ENCODE measurements at regions not wholly inside any gene's neighbourhood (a gene's known extent, or its start where the extent isn't known, plus 50 kb on each side); places are given as distances from the start of the nearest gene placed in this dataset.

DNA sequence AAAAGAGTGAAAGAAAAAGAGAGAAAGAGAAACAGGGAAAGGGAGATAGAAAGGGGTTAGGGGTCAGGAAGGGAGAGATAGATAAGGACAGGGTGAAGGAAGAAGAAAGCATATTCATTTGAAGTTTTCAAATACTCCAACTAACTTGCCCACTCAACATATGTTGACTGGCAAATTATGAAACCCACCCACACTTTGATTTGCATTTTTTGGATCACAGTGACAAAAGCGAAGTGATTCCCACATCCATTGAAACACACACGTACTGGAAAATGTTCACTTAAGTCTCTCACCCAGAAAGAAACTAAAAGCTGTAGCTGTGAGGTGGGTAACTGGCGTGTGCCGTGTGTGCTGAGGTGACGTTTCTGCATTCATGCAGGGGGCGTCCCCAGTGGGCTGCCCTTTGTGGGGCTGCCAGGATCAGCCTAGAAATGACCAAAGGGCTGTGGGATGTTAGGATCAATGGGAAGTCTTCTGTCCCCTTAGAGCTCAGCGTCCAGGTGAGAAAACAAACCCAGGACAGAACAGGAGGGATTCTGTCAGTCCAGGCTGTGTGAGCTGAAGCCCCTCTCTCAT lies 134.9 kb upstream of the ADARB2 start:
- DNase-seq (ENCODE audit: low spot score): no peak

DNA sequence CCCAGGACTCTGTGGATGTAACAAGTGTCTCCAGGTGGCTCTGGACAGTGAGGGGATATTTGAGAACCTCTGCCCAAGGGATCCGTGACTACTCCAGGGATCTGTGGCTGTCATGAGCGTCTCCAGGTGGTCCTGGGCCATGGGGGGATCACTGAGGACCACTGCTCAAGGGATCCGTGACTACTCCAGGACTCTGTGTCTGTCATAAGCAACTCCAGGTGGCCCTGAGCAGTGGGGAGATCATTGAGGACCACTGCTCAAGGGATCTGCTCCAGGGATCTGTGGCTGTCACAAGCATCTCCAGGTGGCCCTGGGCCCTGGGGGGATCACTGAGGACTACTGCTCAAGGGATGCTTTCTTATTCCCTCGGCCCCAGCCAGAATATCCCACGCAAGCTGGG lies 133.2 kb upstream of the ADARB2 start:
- no peak for DNase-seq (ENCODE audit: low spot score)

DNA sequence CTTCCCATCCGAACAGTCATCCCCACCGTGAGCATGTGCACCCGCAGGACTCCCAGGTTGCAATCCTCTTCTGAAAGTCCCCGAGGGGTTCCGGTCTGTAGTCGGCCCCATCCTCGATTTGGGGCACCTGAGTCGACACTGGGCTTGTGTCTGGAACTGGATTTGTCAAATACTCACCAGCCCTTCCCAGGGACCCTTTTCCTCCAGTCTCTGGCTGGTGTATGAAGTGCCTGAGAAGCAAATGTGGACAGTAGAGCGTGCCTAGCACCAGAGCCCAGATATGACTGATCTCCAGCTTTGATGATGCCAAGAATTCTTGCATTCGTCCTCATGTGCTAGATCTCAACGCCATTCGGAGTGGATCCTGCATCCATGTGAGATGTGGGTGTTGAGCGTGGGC lies 132.5 kb upstream of the ADARB2 start:
- DNase-seq (ENCODE audit: low spot score): no peak

DNA sequence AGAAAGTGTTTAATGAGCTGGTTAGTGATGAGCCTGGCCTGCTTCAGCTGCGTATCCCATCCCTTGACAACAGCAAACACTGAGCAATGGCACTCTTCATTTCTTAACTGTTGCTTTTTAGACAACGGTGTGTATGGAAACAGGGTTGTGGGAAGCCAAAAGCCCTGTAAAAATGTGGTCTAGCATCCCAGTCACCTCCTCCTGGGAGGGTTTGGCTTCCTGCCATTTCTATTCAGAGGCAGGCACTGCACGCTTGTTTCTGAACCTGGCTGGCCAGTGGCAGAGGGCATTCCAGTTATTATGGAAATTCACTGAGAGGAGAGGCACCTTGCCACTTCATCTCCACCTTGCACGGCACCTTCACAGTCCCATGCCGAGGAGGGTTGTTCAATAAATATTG lies 123.0 kb upstream of the ADARB2 start:
- DNase-seq (ENCODE audit: low spot score): no peak

DNA sequence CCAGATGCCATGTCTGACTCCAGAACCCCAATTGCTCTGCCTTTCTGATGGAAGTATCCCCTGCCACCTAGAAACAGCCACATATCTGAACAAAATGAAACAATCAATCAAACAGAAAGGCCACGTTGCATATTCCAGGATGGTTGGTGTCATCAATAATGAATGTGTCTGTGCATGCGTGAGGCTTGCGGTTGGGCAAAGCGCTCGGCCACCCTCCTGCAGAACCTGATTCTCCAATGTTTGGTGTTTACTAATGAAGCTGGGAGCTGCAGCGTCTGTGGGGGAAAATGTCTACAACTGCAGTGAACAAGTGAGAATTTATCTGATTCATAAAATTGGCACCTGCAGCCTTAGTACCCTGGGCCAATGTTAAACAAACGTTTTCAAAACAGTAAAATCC lies 121.2 kb upstream of the ADARB2 start:
- DNase-seq (ENCODE audit: low spot score): no peak

DNA sequence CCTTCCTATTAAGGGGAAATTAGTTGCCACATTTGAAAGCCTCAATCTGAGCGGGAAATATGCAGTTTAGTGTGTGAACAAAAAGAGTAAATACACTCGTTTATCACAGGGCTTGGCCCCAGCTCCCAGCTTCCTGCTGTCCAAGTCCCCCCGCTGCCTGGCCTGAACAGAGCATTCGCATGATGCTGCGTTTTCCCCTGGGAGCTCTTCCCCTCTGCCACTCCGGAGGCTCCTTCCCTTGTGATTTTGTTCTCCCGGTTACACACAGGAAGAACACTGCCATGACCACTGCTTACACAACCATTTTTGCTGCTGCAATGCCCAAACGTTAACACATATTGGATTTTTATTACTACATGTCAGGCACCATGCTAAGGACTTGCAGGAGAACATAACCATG lies 120.7 kb upstream of the ADARB2 start:
- DNase-seq (ENCODE audit: low spot score): no peak

DNA sequence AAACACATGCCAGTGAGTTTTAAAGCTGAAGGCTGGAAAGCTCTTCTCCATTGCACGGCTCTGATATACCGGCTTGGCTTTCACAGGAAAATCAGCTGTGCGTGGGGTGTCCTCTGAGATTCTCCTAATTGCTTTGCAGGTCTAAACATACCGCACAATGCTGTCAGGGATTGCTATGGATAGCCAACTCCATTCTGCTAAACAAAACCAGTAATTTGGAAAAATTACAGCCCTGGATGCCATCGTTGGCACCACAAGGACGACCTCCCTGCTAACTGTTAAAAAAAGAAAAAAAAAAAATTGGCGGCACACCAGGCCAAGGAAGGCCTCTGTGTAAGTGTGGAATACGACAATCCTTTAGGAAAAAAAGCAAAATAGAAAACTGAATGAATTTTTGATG lies 118.6 kb upstream of the ADARB2 start:
- DNase-seq (ENCODE audit: low spot score): no peak

DNA sequence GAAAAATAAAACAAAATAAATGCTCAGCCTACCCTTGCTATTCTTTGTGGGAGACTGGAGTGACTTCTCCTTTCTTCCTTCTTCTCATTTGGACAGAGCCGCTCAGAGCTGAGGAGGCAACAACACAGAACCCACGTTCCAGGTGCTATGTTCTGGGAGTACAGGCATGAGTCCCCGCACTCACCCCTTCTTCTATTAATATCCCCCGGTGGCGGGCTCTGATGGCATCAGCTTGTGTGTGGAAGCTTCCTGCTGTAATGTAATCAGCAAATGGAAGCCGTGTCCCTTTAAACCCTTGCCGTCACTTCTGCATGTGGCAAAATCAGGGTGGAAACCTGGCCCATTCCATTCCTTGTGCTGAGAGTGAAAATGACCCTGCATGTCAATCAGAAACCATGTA lies 116.9 kb upstream of the ADARB2 start:
- DNase-seq (ENCODE audit: low spot score): no peak

DNA sequence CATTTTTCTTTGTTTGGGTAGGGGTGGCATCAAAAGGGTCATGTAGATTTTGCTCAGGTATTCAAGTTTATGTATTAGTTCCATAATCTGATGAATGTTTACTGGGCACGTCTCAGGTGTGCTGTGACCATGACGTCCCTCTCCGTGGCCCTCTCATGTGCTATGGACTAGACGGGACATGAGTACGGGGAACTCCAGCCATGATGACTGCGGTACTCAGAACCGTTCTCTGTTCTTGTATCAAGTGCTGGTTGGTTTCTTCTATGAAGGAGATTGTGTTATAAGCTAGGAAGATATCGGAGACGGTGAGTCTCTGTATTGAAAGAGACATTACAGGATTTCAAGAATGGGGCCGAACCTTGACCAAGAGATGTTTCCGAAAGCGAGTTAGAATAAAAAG lies 116.5 kb upstream of the ADARB2 start:
- DNase-seq (ENCODE audit: low spot score): no peak

DNA sequence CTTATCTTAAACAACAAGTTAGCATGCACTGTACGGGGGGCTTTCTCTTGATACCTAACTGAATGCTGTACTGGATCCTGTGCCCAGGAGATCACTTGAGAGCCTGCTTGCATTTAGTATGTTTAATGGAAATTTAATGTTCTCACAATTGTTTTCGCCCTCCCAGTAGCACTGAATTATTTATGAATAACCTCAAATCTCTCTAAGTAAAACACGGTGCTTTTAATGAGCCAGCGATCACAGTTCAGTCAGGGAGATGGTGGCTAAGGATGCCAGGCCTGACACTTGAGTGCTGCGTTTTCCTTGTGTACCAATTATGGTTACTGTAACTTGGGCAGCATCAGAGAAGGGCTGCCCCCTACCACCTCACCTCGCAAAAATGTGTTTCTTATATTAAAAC lies 115.5 kb upstream of the ADARB2 start:
- DNase-seq (ENCODE audit: low spot score): no peak

DNA sequence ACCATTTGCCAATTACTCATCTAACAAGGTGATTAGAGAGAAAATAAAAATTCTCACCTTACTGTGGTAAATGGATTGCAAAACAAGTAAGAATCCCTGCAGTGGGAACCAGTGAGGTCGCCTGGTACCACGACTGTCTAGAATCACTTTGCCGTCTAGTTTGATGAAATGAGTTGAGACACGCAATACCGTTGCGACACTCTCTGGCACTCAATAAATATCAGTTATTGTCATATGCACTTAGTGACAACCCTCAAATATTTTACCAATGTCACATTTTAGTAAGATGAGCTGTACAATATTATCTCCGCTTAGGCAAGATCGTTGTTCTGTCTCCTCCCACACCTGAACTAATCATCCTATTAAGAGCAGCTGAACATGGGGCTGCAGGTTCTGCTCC lies 114.4 kb upstream of the ADARB2 start:
- no peak for DNase-seq (ENCODE audit: low spot score)

DNA sequence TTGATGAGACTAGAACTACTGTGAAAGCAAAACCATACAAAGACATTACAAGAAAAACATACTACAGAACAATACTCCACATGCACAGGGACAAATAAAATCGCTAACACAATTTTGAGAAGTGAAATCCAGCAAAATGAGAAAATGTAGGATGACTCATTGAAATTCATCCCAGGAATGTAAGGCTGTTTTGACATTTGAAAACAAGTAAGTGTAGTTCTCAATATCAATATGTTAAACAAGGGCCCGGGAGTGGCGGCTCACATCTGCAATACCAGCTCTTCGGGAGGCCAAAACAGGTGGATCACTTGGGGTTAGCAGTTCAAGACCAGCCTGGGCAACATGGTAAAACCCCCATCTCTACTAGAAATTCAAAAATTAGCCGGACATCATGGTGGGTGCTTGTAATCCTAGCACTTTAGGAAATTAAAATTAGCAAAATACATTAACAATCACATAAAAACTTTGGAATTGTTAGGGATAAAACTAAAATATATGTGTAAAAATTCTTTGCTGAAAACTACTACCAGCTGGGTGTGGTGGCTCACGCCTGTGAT lies 113.7 kb upstream of the ADARB2 start:
- no peak for DNase-seq (ENCODE audit: low spot score)

DNA sequence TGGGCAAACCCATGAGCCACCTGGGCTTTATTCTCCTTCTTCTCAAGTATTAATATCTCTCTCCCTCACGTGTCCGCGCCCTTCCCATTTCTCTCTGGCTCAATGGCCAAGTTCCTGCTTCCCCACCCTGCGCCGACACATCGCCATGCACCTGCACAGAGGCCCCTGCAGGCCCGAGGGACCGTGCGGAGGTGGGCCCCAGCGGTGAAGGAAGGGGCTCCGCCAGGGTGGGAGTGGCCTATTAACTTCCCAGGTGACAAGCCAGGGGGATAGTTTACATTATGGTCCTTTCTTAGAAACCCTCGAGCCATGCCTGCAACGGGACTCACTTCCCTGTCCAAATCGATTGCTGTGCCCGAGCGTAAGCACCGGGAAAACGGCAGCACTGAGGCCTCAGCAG lies 110.0 kb upstream of the ADARB2 start:
- DNase-seq (ENCODE audit: low spot score): no peak

DNA sequence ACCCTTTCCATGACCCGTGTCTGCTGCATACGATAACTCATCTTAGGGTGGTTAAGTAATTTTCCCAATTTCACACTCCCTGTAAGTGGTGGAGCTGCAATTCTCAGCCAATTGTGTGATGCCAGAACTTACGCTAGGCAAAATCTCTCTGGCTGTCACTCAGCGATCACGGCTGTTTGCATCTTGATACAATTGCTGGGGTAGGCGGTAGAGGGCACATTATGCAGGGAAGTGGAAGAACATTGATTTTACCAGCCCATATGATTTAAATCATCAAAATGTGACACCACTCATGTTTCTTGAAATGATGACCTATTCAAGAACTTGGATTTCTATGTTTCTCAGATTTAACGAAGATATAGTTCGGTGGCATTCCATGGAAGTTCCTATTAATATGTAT lies 108.7 kb upstream of the ADARB2 start:
- DNase-seq (ENCODE audit: low spot score): no peak

DNA sequence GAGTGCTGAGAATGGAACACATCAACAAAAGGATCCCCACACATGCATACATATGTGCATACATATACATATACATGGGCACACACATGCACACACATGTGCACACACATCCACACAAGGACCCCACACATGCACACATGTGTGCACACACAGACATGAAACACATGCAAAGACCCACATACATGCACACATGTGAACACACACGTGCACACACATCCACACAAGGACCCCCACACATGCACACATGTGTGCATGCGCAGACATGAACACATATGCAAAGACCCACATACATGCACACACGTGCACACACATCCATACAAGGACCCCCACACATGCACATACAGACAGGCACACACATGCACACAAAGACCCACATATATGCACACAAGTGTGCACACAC lies 104.4 kb upstream of the ADARB2 start:
- no peak for DNase-seq (ENCODE audit: low spot score)

DNA sequence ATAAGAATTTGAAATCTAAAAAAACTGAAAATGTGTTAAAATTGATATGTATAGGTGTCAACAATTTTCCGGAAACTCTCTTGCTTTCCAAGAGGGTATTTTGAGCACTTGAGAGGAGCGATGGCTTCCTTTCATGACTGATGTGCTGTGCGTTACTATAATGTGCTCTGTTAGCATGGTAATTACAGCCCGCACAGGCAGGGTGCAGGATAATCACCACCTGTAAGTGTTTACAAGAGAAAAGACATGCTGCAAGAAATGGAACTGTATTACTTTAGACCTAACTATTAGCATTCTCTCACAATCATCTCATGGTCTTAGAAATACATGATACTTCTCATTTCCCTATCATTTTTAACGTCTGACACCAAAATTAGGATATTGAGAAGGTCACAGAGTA lies 92.4 kb upstream of the ADARB2 start:
- DNase-seq (ENCODE audit: low spot score): no peak

DNA sequence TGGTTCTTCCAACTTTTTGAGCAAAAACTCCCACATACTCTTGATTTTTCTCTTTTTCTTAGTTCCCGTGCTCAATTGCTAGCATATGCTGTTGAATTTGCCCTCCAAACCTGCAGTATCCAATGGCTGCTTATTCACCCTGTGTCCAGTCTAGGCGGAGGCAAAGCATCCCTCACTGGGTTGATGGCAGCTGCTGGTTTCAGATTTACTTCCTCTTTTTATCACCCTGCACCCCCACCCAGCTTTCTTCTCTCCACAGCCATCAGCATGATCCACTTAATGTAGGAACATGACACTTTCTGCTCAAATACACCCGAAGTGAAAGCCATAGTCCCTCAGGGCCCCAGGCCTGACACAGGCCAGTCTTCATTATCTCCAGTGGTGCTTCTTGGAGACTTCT lies 87.6 kb upstream of the ADARB2 start:
- no peak for DNase-seq (ENCODE audit: low spot score)

DNA sequence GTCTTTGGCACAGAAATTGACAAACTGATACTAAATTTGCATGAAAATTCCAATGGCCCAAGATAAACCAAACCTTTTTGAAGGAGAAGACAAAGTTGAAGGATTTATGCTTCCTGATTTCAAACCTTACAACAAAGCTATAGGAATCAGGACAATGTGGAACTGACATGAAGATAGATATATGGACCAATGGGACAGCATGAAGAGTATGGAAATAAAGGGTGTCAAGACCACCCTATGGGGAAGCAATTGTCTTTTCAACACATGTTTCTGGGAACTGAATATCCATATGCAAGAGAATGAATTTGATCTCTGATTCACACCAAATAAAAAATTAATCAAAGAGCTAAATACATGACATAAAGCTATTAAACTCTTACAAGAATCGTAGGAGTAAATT lies 77.2 kb upstream of the ADARB2 start:
- no peak for DNase-seq (ENCODE audit: low spot score)

DNA sequence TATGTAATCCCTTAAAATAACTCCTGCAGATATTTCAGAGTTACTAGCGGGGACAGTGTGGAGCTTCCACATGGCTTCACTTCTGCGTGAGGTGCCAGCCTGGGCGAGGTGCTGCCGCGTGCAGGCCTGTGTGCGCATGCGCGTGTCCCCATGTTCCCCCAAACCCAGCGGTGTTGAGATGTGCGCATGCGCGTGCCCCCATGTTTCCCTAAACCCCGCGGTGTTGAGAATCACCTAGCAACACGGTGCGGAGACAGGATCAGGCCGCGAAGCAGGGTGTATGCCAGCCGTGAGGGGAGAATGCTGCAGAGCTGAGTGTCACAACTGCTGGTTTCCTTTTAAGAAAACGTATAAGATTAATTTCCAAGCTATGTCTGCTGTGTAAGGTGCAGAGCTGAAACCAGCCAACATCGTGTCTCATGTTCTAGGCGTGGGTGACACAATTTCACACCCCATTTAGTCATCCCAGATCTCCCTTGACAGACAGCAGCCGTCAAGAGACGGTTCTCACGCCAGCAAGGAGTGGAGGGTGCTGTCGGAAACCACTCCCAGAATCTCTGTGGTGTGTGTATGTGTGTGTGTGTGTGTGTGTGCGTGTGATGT lies 71.9 kb upstream of the ADARB2 start:
- no peak for DNase-seq (ENCODE audit: low spot score)

DNA sequence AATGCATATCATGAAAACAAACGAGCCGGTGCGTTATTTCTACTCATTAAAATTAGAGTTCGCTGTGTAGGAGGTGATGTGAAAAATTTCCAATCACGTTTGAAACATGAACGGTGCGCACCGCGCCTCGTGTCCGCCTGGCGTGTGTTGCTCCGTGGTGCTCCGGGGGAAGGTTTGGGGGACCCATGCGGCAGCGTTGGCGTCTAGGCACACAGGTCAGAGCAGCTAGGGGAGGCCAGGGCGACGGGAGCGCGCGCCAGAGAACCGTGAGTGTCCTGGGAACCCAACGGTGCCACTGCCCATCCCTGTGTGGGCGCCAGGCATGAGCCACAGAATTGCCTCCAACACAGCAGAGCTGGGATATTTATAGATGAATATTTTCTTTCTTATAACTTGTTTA lies 70.6 kb upstream of the ADARB2 start:
- DNase-seq (ENCODE audit: low spot score): no peak

DNA sequence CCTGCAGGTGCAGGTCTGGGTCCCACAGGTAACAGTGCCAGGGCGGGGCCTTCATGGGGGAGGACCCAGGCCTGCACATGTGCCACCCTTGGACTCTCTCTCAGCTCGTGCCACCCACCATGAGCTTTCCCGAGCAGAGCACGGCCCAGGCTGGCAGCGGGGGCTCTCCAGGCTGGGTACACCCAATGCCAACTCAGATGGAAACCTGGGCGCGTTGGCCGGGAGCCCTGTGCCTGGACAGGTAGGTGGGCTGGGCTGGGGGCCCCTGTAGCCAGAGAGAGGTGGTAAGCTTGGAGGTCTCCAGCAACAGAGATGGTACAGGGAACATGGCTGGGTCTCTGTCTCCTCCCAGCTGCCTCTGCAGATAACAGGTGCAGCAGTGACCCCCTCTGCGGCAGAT lies 69.9 kb upstream of the ADARB2 start:
- DNase-seq (ENCODE audit: low spot score): no peak

DNA sequence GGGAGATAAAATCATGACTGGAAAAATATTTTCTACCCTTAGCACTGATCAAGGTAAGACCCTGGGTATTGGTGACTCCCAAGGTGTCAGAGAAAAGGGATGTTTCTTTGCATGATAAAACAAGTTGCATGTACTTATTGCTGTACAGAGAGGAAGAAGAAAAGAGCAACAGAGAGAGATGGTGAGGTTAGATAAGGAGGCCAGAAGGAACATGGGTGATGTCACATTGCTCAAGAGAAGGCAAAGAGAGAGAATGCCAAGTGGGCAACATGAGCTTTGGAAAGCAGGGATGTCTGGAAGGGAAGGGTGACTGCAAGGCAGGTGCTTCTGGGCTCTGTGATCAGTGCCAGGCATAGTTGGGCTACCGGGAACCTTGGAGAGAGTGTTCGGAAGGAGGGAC lies 65.1 kb upstream of the ADARB2 start:
- DNase-seq (ENCODE audit: low spot score): no peak

DNA sequence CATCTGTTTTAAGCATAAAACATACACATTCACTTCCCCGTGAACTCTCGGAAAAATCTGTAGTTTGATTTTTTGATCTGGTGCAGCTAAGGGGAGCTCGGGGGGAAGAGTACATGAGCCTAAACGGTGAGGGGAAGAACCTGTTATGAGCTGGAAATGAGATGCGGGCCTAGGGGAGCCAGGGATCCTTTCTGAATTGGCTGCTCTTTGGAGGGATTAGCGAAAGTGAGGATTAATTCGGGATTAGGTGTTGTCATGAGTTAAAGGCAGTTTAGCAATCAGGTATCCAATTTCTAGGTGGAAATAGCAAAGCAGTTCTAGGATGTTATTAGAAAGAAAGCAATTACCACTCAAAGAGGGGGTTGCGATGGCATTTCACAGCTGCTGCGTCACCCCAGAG lies 51.1 kb upstream of the ADARB2 start:
- DNase-seq (ENCODE audit: low spot score): no peak
